Smooth muscle cell (in vitro differentiated cells): ENCODE measurements at regions not wholly inside any gene's neighbourhood (a gene's known extent, or its start where the extent isn't known, plus 50 kb on each side); places are given as distances from the start of the nearest gene placed in this dataset.
A peak's percentile ranks its signal among the peaks of the same experiment; 100 is the strongest.

ENCODE experiments used
- DNase-seq: peaks from one replicate; lab custom pipeline; 2025; ENCODE audit not compliant: unreplicated experiment; lab: John Stamatoyannopoulos, UW
- H2AFZ ChIP-seq: fragments of 200-600 bp; sonication (generic); 2 replicates; pipeline ENCODE4 v1.6.0; 2016; ENCODE audit warnings: antibody characterized with exemption, low read depth, mild to moderate bottlenecking
- H3F3A ChIP-seq: fragments of 200-600 bp; sonication (generic); 2 replicates; pipeline ENCODE4 v1.6.0; 2017; ENCODE audit warnings: antibody characterized with exemption, low read depth
- H3K27ac ChIP-seq: fragments of 200-600 bp; sonication (generic); 2 replicates; pipeline ENCODE4 v1.5.1; 2016; ENCODE audit warnings: low read depth, mild to moderate bottlenecking
- H3K27me3 ChIP-seq: fragments of 200-600 bp; sonication (generic); 2 replicates; pipeline ENCODE4 v1.6.1; 2016; ENCODE audit warnings: low read depth, mild to moderate bottlenecking
- H3K36me3 ChIP-seq: fragments of 200-600 bp; sonication (generic); 2 replicates; pipeline ENCODE4 v1.5.1; 2016; ENCODE audit warnings: low read depth
- H3K4me1 ChIP-seq: fragments of 200-600 bp; sonication (generic); 2 replicates; pipeline ENCODE4 v1.5.1; 2016; ENCODE audit warnings: low read depth
- H3K4me2 ChIP-seq: fragments of 200-600 bp; sonication (generic); 2 replicates; pipeline ENCODE4 v1.6.0; 2016; ENCODE audit warnings: mild to moderate bottlenecking
- H3K4me3 ChIP-seq: fragments of 200-600 bp; sonication (generic); 2 replicates; pipeline ENCODE4 v1.5.1; 2016; ENCODE audit warnings: mild to moderate bottlenecking
- H3K79me2 ChIP-seq: fragments of 200-600 bp; sonication (generic); 2 replicates; pipeline ENCODE4 v1.6.0; 2016; ENCODE audit warnings: low read depth, mild to moderate bottlenecking
- H3K9ac ChIP-seq: fragments of 200-600 bp; sonication (generic); 2 replicates; pipeline ENCODE4 v1.6.0; 2016; ENCODE audit warnings: low read depth
- H3K9me3 ChIP-seq: fragments of 200-600 bp; sonication (generic); replicated peaks from 2 replicates; pipeline ENCODE4 v1.5.1; 2016; ENCODE audit warnings: low read depth
- H4K20me1 ChIP-seq: fragments of 200-600 bp; sonication (generic); 2 replicates; pipeline ENCODE4 v1.6.0; 2016; ENCODE audit warnings: low read depth
- WGBS: methylation state at CpG from one replicate; pipeline ENCODE4 v1.1.7; 2016; ENCODE audit warnings: low lambda C conversion rate; 5-methylcytosine and 5-hydroxymethylcytosine counted together
- TF ChIP-seq, protein P1 (sequence below): fragments of 200-600 bp; sonication (generic); IDR thresholded peaks from 2 replicates; pipeline ENCODE4 v1.5.1; 2017; ENCODE audit warnings: borderline replicate concordance, mild to moderate bottlenecking, antibody characterized with exemption; ENCODE audit not compliant: insufficient read depth, poor library complexity, severe bottlenecking

DNA sequence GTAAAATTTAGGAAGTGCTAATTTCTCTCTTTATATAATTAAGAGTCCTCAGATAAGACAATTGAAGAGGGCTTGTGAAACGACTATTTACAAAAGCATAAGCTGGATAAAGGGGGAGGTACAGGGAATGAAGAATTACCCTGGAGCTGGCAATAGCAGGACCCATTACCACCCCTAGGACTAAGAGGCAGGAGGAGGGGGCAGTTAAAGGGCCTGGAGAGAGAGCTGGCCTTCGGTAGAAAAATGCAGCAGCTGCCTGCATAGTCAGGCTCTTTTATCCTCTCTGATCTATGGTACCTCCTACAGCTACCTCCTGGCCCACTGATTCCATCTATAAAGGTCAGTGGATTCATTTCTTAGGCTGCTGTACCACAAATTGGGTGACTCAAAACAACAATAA lies 57.7 kb upstream of the TRPC3 start:
- Histone ChIP-seq H3K79me2 (no peaks in the 10 kb centered on the region), H3K9ac (no peak overlapping the region), H3K4me3 (no peak overlapping the region), H3K36me3 (no peaks in the 10 kb centered on the region), H4K20me1 (no peaks in the 10 kb centered on the region), H2AFZ (no peak overlapping the region), H3F3A (no peaks in the 10 kb centered on the region), H3K27me3 (no peaks in the 10 kb centered on the region), H3K27ac (no peak overlapping the region), H3K4me2 (no peak overlapping the region), H3K4me1 (no peaks in the 10 kb centered on the region), H3K9me3 (no peaks in the 10 kb centered on the region)
- TF ChIP-seq, protein P1, sequence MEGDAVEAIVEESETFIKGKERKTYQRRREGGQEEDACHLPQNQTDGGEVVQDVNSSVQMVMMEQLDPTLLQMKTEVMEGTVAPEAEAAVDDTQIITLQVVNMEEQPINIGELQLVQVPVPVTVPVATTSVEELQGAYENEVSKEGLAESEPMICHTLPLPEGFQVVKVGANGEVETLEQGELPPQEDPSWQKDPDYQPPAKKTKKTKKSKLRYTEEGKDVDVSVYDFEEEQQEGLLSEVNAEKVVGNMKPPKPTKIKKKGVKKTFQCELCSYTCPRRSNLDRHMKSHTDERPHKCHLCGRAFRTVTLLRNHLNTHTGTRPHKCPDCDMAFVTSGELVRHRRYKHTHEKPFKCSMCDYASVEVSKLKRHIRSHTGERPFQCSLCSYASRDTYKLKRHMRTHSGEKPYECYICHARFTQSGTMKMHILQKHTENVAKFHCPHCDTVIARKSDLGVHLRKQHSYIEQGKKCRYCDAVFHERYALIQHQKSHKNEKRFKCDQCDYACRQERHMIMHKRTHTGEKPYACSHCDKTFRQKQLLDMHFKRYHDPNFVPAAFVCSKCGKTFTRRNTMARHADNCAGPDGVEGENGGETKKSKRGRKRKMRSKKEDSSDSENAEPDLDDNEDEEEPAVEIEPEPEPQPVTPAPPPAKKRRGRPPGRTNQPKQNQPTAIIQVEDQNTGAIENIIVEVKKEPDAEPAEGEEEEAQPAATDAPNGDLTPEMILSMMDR = no peak
- WGBS = 57% methylated on average over 2 of the region's 2 CpGs
- DNase-seq = no peak

GRCh38 chr4:122007016-122007415 lies 55.2 kb upstream of the TRPC3 start:
- no peaks in the 10 kb centered on the region for H3K27me3 ChIP-seq
- DNase-seq = no peak
- WGBS = 76% methylated on average over 1 of the region's 1 CpG
- H4K20me1 ChIP-seq = no peaks in the 10 kb centered on the region
- no peaks in the 10 kb centered on the region for H3K79me2 ChIP-seq
- H3K9ac ChIP-seq = no peak overlapping the region
- H3K27ac ChIP-seq = no peak overlapping the region
- TF ChIP-seq, protein P1 = no peak
- H3K36me3 ChIP-seq = no peaks in the 10 kb centered on the region
- no peak overlapping the region for H3K4me2 ChIP-seq
- no peaks in the 10 kb centered on the region for H3F3A ChIP-seq
- no peaks in the 10 kb centered on the region for H3K9me3 ChIP-seq
- no peaks in the 10 kb centered on the region for H3K4me1 ChIP-seq
- no peak overlapping the region for H2AFZ ChIP-seq
- H3K4me3 ChIP-seq = no peak overlapping the region

GRCh38 chr4:122005064-122005755 lies 53.4 kb upstream of the TRPC3 start:
- H4K20me1 ChIP-seq = no peaks in the 10 kb centered on the region
- no peak overlapping the region for H3K4me3 ChIP-seq
- H2AFZ ChIP-seq = no peak overlapping the region
- no peaks in the 10 kb centered on the region for H3F3A ChIP-seq
- no peaks in the 10 kb centered on the region for H3K36me3 ChIP-seq
- H3K27ac ChIP-seq = no peak overlapping the region
- 77% methylated on average over 8 of the region's 8 CpGs for WGBS
- no peak overlapping the region for H3K9ac ChIP-seq
- no peak for DNase-seq
- no peaks in the 10 kb centered on the region for H3K4me1 ChIP-seq
- no peaks in the 10 kb centered on the region for H3K79me2 ChIP-seq
- TF ChIP-seq, protein P1 = no peak
- no peak overlapping the region for H3K4me2 ChIP-seq
- H3K9me3 ChIP-seq = no peaks in the 10 kb centered on the region
- peaks cover 13% of the 10 kb centered on the region for H3K27me3 ChIP-seq

- H3K4me1 ChIP-seq = no peaks in the 10 kb centered on the region
- WGBS = 78% methylated on average over 7 of the region's 7 CpGs
- TF ChIP-seq, protein P1 = peak; percentile 42
Measured at GRCh38 chr4:122003335-122003734, 51.5 kb upstream of the TRPC3 start.

More at GRCh38 chr4:122003335-122003734, 51.5 kb upstream of the TRPC3 start:
- Histone ChIP-seq H3K36me3 (no peaks in the 10 kb centered on the region), H3K27ac (no peak overlapping the region), H3K9ac (no peak overlapping the region), H3K4me2 (no peak overlapping the region), H3F3A (no peaks in the 10 kb centered on the region), H2AFZ (no peak overlapping the region), H3K4me3 (no peak overlapping the region), H3K79me2 (no peaks in the 10 kb centered on the region), H3K9me3 (no peaks in the 10 kb centered on the region), H3K27me3 (peaks cover 25% of the 10 kb centered on the region), H4K20me1 (no peaks in the 10 kb centered on the region)
- DNase-seq = no peak
